Fibroblast of lung (primary cell): ENCODE measurements at regions not wholly inside any gene's neighbourhood (a gene's known extent, or its start where the extent isn't known, plus 50 kb on each side); places are given as distances from the start of the nearest gene placed in this dataset.
"Not testable (repeated sequence)": the region's sequence is repeated elsewhere in the genome, so short reads cannot be mapped to it uniquely, and the experiment has no call there.

ENCODE experiments used
- EZH2 ChIP-seq: IDR thresholded peaks from 2 replicates; pipeline ENCODE4 v1.5.1; 2012; ENCODE audit warnings: low read length, control low read depth, mild to moderate bottlenecking; ENCODE audit errors: missing control alignments
- TF ChIP-seq, protein P1 (sequence below), 2 donors: IDR thresholded peaks in 1 of 2; conservative IDR thresholded peaks in 1 of 2; 1 replicate in 1 of 2; 2 replicates in 1 of 2; pipeline ENCODE4 v1.5.1; 2011 to 2012; ENCODE audit warnings: low read length in 2 of 2, control low read depth in 1 of 2, inconsistent platforms in 1 of 2, low read depth in 1 of 2, mild to moderate bottlenecking in 1 of 2

DNA sequence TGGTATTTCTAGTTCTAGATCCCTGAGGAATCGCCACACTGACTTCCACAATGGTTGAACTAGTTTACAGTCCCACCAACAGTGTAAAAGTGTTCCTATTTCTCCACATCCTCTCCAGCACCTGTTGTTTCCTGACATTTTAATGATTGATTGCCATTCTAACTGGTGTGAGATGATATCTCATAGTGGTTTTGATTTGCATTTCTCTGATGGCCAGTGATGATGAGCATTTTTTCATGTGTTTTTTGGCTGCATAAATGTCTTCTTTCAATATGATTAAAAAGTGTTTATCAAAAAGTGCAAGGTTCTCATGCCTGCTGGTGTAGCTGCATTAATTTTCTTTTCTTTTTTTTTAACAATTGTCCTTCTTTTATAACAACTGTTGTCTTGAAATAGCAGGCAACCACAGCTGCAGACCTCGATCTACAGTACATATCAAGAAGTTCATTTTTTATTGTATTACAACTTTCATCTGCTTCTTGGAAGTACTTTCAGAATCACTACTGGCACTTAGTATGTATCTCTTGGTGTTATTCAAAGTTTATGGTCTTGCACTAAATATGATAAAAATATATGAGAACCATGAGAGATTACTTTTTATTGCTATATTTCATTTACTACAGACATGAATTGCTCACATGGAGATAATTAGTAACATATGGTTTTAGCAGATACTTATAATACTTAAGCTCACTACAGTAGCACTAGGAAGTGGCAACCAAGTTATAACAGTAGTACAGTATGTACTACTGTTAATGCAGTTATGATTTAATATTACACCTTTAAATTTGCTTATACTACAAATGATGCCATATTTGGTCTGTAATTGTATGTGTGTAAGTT is 358.0 kb downstream of the ETV1 start:
- TF ChIP-seq, protein P1, sequence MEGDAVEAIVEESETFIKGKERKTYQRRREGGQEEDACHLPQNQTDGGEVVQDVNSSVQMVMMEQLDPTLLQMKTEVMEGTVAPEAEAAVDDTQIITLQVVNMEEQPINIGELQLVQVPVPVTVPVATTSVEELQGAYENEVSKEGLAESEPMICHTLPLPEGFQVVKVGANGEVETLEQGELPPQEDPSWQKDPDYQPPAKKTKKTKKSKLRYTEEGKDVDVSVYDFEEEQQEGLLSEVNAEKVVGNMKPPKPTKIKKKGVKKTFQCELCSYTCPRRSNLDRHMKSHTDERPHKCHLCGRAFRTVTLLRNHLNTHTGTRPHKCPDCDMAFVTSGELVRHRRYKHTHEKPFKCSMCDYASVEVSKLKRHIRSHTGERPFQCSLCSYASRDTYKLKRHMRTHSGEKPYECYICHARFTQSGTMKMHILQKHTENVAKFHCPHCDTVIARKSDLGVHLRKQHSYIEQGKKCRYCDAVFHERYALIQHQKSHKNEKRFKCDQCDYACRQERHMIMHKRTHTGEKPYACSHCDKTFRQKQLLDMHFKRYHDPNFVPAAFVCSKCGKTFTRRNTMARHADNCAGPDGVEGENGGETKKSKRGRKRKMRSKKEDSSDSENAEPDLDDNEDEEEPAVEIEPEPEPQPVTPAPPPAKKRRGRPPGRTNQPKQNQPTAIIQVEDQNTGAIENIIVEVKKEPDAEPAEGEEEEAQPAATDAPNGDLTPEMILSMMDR (conservative IDR thresholded peaks at IDR 0.05 in 1 of 2, IDR thresholded peaks at IDR 0.05 in 1 of 2; ENCODE audit: low read depth in 1 of 2, low read length in 2 of 2), result not testable (repeated sequence)
- TF ChIP-seq EZH2, result not testable (repeated sequence)
